MM.1S (cell line): ENCODE measurements at regions not wholly inside any gene's neighbourhood (a gene's known extent, or its start where the extent isn't known, plus 50 kb on each side); places are given as distances from the start of the nearest gene placed in this dataset.

Experiments used
- DNase-seq: peaks from one replicate; pipeline ENCODE4 v3.0.0-alpha.2; 2015
- H2AFZ ChIP-seq: fragments of 300-600 bp; sonication (generic); 2 replicates; pipeline ENCODE4 v1.6.0; 2016; ENCODE audit warnings: antibody characterized with exemption, low read length
- H3F3A ChIP-seq: fragments of 300-600 bp; sonication (generic); 2 replicates; pipeline ENCODE4 v1.6.1; 2016; ENCODE audit warnings: mild to moderate bottlenecking, antibody characterized with exemption, low read length, moderate library complexity, mixed read lengths; ENCODE audit not compliant: insufficient read depth
- H3K27ac ChIP-seq: fragments of 300-600 bp; sonication (generic); 2 replicates; pipeline ENCODE4 v1.5.1; 2016; ENCODE audit warnings: mild to moderate bottlenecking, low read length
- H3K27me3 ChIP-seq: fragments of 300-600 bp; sonication (generic); replicated peaks from 2 replicates; pipeline ENCODE4 v1.6.0; 2016; ENCODE audit warnings: low read length; ENCODE audit not compliant: insufficient read depth
- H3K36me3 ChIP-seq: fragments of 300-600 bp; sonication (generic); replicated peaks from 2 replicates; pipeline ENCODE4 v1.6.1; 2016; ENCODE audit warnings: mild to moderate bottlenecking, low read length, mixed read lengths; ENCODE audit not compliant: insufficient read depth
- H3K4me1 ChIP-seq: fragments of 300-600 bp; sonication (generic); 2 replicates; pipeline ENCODE4 v1.6.1; 2016; ENCODE audit warnings: low read length, mixed read lengths
- H3K4me2 ChIP-seq: fragments of 300-600 bp; sonication (generic); 2 replicates; pipeline ENCODE4 v1.6.0; 2016; ENCODE audit warnings: low read depth, low read length
- H3K4me3 ChIP-seq: fragments of 300-600 bp; sonication (generic); 2 replicates; pipeline ENCODE4 v1.5.1; 2016; ENCODE audit warnings: low read length, mixed read lengths
- H3K79me2 ChIP-seq: fragments of 300-600 bp; sonication (generic); 2 replicates; pipeline ENCODE4 v1.6.1; 2016; ENCODE audit warnings: mixed run types, low read length, mixed read lengths
- H3K9ac ChIP-seq: fragments of 300-600 bp; sonication (generic); 2 replicates; pipeline ENCODE4 v1.6.1; 2016; ENCODE audit warnings: low read length, mixed read lengths
- H3K9me2 ChIP-seq: fragments of 300-600 bp; sonication (generic); replicated peaks from 2 replicates; pipeline ENCODE4 v1.6.1; 2016; ENCODE audit warnings: mild to moderate bottlenecking, low read length, mixed read lengths; ENCODE audit not compliant: insufficient read depth
- H3K9me3 ChIP-seq: fragments of 300-600 bp; sonication (generic); replicated peaks from 2 replicates; pipeline ENCODE4 v1.6.1; 2016; ENCODE audit warnings: mild to moderate bottlenecking, low read length, mixed read lengths; ENCODE audit not compliant: insufficient read depth
- H4K20me1 ChIP-seq: fragments of 300-600 bp; sonication (generic); 2 replicates; pipeline ENCODE4 v1.6.1; 2016; ENCODE audit warnings: mild to moderate bottlenecking, low read length, moderate library complexity, mixed read lengths; ENCODE audit not compliant: insufficient read depth
- EZH2 ChIP-seq: fragments of 300-600 bp; sonication (generic); optimal IDR thresholded peaks from 2 replicates; pipeline ENCODE3; 2017; ENCODE audit warnings: low read depth, mild to moderate bottlenecking, antibody characterized with exemption, low read length, mixed read lengths
- EZH2phosphoT487 ChIP-seq: fragments of 300-600 bp; sonication (generic); IDR thresholded peaks from 2 replicates; pipeline ENCODE4 v1.6.1; 2018; ENCODE audit warnings: antibody characterized with exemption, low read length
- TF ChIP-seq, protein P1 (sequence below): fragments of 300-600 bp; sonication (generic); IDR thresholded peaks from 2 replicates; pipeline ENCODE4 v1.5.1; 2016; ENCODE audit warnings: antibody characterized with exemption, low read length, mixed read lengths

DNA sequence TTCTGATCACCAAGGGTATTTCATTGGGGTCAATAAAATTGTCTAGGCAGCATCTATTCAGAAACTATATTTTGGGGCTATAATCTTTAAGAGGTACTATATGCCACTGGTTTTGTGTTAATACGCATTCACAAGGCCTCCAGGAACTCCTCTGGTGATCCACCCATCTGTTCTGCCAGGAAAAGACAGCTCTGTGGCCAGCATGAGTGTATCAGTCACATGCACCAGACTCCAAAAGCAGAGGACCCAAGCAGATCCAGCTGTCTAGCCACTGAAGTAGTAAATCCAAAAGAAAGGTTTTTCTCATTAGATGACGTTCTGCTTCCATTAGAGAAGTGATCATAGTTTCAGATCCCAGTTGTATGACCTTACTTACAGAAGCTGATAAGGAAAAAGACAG is 199.6 kb upstream of the CELF2 start:
- Histone ChIP-seq H3K9me3 (no peaks in the 10 kb centered on the region), H3F3A (peaks cover 5% of the 10 kb centered on the region), H3K27me3 (no peaks in the 10 kb centered on the region), H3K4me3 (no peak overlapping the region), H3K79me2 (no peaks in the 10 kb centered on the region), H3K4me1 (peaks cover 9% of the 10 kb centered on the region), H3K36me3 (no peaks in the 10 kb centered on the region), H3K4me2 (no peak overlapping the region), H3K9ac (no peak overlapping the region), H4K20me1 (no peaks in the 10 kb centered on the region), H2AFZ (no peak overlapping the region), H3K9me2 (no peaks in the 10 kb centered on the region), H3K27ac (no peak overlapping the region)
- no peak for DNase-seq
- TF ChIP-seq EZH2phosphoT487: no peak
- no peak for TF ChIP-seq EZH2
- TF ChIP-seq, protein P1, sequence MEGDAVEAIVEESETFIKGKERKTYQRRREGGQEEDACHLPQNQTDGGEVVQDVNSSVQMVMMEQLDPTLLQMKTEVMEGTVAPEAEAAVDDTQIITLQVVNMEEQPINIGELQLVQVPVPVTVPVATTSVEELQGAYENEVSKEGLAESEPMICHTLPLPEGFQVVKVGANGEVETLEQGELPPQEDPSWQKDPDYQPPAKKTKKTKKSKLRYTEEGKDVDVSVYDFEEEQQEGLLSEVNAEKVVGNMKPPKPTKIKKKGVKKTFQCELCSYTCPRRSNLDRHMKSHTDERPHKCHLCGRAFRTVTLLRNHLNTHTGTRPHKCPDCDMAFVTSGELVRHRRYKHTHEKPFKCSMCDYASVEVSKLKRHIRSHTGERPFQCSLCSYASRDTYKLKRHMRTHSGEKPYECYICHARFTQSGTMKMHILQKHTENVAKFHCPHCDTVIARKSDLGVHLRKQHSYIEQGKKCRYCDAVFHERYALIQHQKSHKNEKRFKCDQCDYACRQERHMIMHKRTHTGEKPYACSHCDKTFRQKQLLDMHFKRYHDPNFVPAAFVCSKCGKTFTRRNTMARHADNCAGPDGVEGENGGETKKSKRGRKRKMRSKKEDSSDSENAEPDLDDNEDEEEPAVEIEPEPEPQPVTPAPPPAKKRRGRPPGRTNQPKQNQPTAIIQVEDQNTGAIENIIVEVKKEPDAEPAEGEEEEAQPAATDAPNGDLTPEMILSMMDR: no peak

DNA sequence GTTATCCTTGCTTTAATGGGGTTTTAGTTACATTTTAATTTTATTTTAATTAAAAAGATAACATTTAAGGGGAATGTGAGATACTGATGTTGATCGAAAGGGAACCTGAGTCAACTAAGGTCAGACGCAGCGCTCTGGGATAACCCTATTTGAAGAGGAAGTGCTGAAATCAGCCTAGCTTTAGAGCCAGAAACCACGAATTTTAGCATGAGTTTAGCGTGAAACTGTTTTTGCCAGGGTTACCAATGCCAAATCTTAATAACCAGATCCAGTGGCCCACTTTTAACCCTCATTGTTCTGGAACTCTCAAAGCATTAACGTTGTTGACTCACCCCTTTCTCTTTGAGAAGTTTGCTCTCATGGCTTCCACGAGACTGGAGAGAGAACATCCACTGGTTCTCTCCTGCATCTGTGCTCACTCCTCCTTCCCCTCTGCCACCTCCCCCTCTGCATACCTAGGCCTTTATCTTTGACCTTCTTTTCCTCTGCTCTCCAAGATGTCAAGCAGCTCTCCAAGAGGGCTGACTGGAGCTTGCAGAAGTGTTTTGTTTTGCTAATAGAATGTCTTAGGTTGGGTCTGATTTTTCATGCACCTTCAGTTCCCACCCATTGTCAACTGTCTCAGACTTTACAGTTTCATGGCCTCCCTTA is 198.3 kb upstream of the CELF2 start:
- H3K27me3 ChIP-seq: no peaks in the 10 kb centered on the region
- H3K36me3 ChIP-seq: no peaks in the 10 kb centered on the region
- no peaks in the 10 kb centered on the region for H3K9me3 ChIP-seq
- DNase-seq: no peak
- H3F3A ChIP-seq: peaks cover 5% of the 10 kb centered on the region
- H3K4me2 ChIP-seq: no peak overlapping the region
- no peak overlapping the region for H2AFZ ChIP-seq
- TF ChIP-seq EZH2phosphoT487 (no peak), EZH2 (no peak)
- TF ChIP-seq, protein P1: no peak
- H3K9me2 ChIP-seq: no peaks in the 10 kb centered on the region
- no peak overlapping the region for H3K9ac ChIP-seq
- H3K27ac ChIP-seq: no peak overlapping the region
- no peak overlapping the region for H3K4me3 ChIP-seq
- H3K4me1 ChIP-seq: peaks cover 9% of the 10 kb centered on the region
- H4K20me1 ChIP-seq: no peaks in the 10 kb centered on the region
- no peaks in the 10 kb centered on the region for H3K79me2 ChIP-seq

DNA sequence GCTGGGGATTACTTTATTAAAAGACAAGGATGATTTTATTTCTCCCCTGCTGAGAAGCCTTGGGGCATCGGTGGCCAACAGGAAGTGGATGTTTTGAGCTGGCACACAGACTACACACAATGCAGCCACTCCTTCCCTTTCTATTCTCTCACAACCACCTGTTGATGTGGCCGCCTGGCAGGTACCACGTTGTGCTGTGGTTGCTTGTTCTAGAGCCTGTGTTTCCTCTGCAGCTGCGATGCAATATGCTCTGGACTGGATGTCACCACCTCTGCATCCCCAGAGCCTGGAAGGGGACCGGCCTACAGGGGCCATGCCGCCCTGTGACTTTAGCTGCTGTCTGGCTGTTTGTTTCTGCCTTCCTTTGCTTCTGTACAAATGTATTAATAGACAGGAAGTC is 195.7 kb upstream of the CELF2 start:
- H3K79me2 ChIP-seq: no peaks in the 10 kb centered on the region
- H3F3A ChIP-seq: peaks cover 5% of the 10 kb centered on the region
- no peak overlapping the region for H3K9ac ChIP-seq
- no peaks in the 10 kb centered on the region for H3K27me3 ChIP-seq
- H4K20me1 ChIP-seq: no peaks in the 10 kb centered on the region
- peak overlapping the region; percentile 27; the same call in 1 of the 2 replicates for H3K4me2 ChIP-seq
- no peaks in the 10 kb centered on the region for H3K9me2 ChIP-seq
- TF ChIP-seq EZH2phosphoT487 (no peak), EZH2 (no peak)
- TF ChIP-seq, protein P1: no peak
- DNase-seq: peak; percentile 82
- no peaks in the 10 kb centered on the region for H3K9me3 ChIP-seq
- no peak overlapping the region for H3K4me3 ChIP-seq
- peaks cover 9% of the 10 kb centered on the region for H3K4me1 ChIP-seq
- H3K36me3 ChIP-seq: no peaks in the 10 kb centered on the region
- H3K27ac ChIP-seq: peak overlapping the region; percentile 48; the same call in 1 of the 2 replicates
- peak overlapping the region; percentile 30 for H2AFZ ChIP-seq
